Panc1 (cell line): ENCODE measurements at regions not wholly inside any gene's neighbourhood (a gene's known extent, or its start where the extent isn't known, plus 50 kb on each side); places are given as distances from the start of the nearest gene placed in this dataset.

Experiments
- ATAC-seq: fragments of 200-7000 bp; cut with Tn5 transposase; 2 replicates; pipeline ENCODE4 v1.9.1; 2020; ENCODE audit warnings: mild to moderate bottlenecking, moderate library complexity
- BruUV-seq: library from RNA; stranded (reverse); fragments of 400-500 nt; replicated peaks from 2 replicates; lab custom pipeline; 2021; lab: Mats Ljungman, UMichigan
- CTCF ChIA-PET: fragments of 300-600 bp; sonication (Branson Sonifier 250); formaldehyde crosslinking; loops from one replicate; lab custom pipeline; 2022; ENCODE audit warnings: antibody characterized with exemption; lab: Charles Lee
- POLR2A ChIA-PET: fragments of 300-600 bp; sonication (Branson Sonifier 250); formaldehyde crosslinking; loops from one replicate; lab custom pipeline; 2022; ENCODE audit warnings: antibody characterized with exemption; lab: Charles Lee
- DNase-seq: peaks from one replicate; pipeline ENCODE4 v3.0.0-alpha.2; 2010; ENCODE audit warnings: low read depth, low spot score
- H3K27ac ChIP-seq: 2 replicates; pipeline ENCODE4 v1.5.1; 2011; ENCODE audit warnings: mild to moderate bottlenecking, low read length, inconsistent platforms
- H3K27me3 ChIP-seq: fragments of 200-500 bp; sonication (Bioruptor generic); 2 replicates; pipeline ENCODE4 v1.6.0; 2014; ENCODE audit warnings: low read length, inconsistent platforms; ENCODE audit not compliant: control insufficient read depth, insufficient read depth
- H3K36me3 ChIP-seq: fragments of 200-500 bp; sonication (Bioruptor generic); 2 replicates; pipeline ENCODE4 v1.5.1; 2014; ENCODE audit warnings: inconsistent platforms, mild to moderate bottlenecking, low read length, moderate library complexity; ENCODE audit not compliant: control insufficient read depth, insufficient read depth
- H3K4me1 ChIP-seq: 2 replicates; pipeline ENCODE4 v1.5.1; 2011; ENCODE audit warnings: inconsistent platforms, mild to moderate bottlenecking, low read length, moderate library complexity; ENCODE audit not compliant: control insufficient read depth, insufficient read depth
- H3K4me3 ChIP-seq, 2 experiments: 2 replicates each; pipeline ENCODE4 v1.5.1; 2011 to 2012; ENCODE audit warnings: low read depth in 2 of 2, low read length in 2 of 2, mild to moderate bottlenecking in 2 of 2, inconsistent platforms in 1 of 2, moderate library complexity in 1 of 2
- H3K9me3 ChIP-seq: fragments of 200-500 bp; sonication (Bioruptor generic); 2 replicates; pipeline ENCODE4 v1.5.1; 2014; ENCODE audit warnings: low read depth, mild to moderate bottlenecking, inconsistent platforms, low read length, moderate library complexity; ENCODE audit not compliant: control insufficient read depth, insufficient read depth
- CTCF ChIP-seq: fragments of 450-650 bp; IDR thresholded peaks from 2 replicates; pipeline ENCODE4 v1.5.1; 2017; ENCODE audit warnings: mild to moderate bottlenecking
- POLR2AphosphoS5 ChIP-seq: IDR thresholded peaks from 2 replicates; pipeline ENCODE4 v1.6.1; 2012; ENCODE audit warnings: mild to moderate bottlenecking, low read depth, low read length, moderate library complexity
- REST ChIP-seq, 2 experiments: IDR thresholded peaks; 2 replicates each; pipeline ENCODE4 v1.6.1; 2011 to 2012; ENCODE audit warnings: low read depth in 2 of 2, control low read depth in 1 of 2, low read length in 1 of 2, mild to moderate bottlenecking in 1 of 2, moderate library complexity in 1 of 2; ENCODE audit not compliant: insufficient read depth in 1 of 2
- SIN3A ChIP-seq: IDR thresholded peaks from 2 replicates; pipeline ENCODE4 v1.6.1; 2012; ENCODE audit warnings: low read depth, mild to moderate bottlenecking, low read length, moderate library complexity, borderline replicate concordance; ENCODE audit not compliant: insufficient read depth
- TCF7L2 ChIP-seq: IDR thresholded peaks from 2 replicates; pipeline ENCODE4 v1.6.1; 2011; ENCODE audit warnings: mild to moderate bottlenecking, low read depth, low read length, inconsistent platforms
- in situ Hi-C: cut with HindIII; loops from 2 replicates; pipeline ENCODE4 v1.10.0; 2016; ENCODE audit warnings: low sequenced_read_pairs, low pct_unique_long_range_greater_than_20kb
- intact Hi-C: fragments of 100-400 bp; cut with micrococcal nuclease; formaldehyde crosslinking; loops from one replicate; pipeline ENCODE4 v1.10.0; 2022; ENCODE audit not compliant: unreplicated experiment

GRCh38 chr7:18287482-18287881, 208.1 kb upstream of the HDAC9 start:
- in situ Hi-C loops (no loop called here), intact Hi-C loops (no loop called here)
- Histone ChIP-seq H3K9me3 (no peaks in the 10 kb centered on the region), H3K27me3 (peaks cover 2% of the 10 kb centered on the region; the same call in 1 of the 2 replicates), H3K27ac (no peak overlapping the region), H3K4me3 (no peak overlapping the region), H3K4me1 (no peaks in the 10 kb centered on the region), H3K36me3 (no peaks in the 10 kb centered on the region)
- ATAC-seq = no peak
- POLR2A ChIA-PET = no interaction called here
- no peak for DNase-seq
- no TSS peak for BruUV-seq
- no peak for TF ChIP-seq CTCF
- no peak for TF ChIP-seq POLR2AphosphoS5
- TF ChIP-seq SIN3A = no peak
- TF ChIP-seq TCF7L2 = no peak
- no peak for TF ChIP-seq REST (IDR thresholded peaks at IDR 0.05; ENCODE audit: insufficient read depth in 1 of 2, low read depth in 2 of 2, low read length in 1 of 2)
- CTCF ChIA-PET = no interaction called here

- H3K9me3 ChIP-seq = no peaks in the 10 kb centered on the region
- H3K36me3 ChIP-seq = no peaks in the 10 kb centered on the region
- in situ Hi-C loops (no loop called here), intact Hi-C loops (no loop called here)
- no peak overlapping the region for H3K27ac ChIP-seq
- H3K4me1 ChIP-seq = no peaks in the 10 kb centered on the region
- no peak overlapping the region for H3K4me3 ChIP-seq
- no TSS peak for BruUV-seq
- ChIA-PET CTCF (no interaction called here), POLR2A (interaction anchor here (0.6 kb wide), 2 partner anchors 107 to 242 kb away, joined by 3 read pairs; no protein-coding TSS in a partner anchor)
- peaks cover 2% of the 10 kb centered on the region; the same call in 1 of the 2 replicates for H3K27me3 ChIP-seq
- DNase-seq = no peak
- ATAC-seq = no peak
- TF ChIP-seq POLR2AphosphoS5 (no peak), SIN3A (no peak)
Measured at GRCh38 chr7:18288322-18289037, 207.1 kb upstream of the HDAC9 start.

- Histone ChIP-seq H3K36me3 (no peaks in the 10 kb centered on the region), H3K27ac (no peak overlapping the region), H3K4me1 (no peaks in the 10 kb centered on the region), H3K4me3 (no peak overlapping the region), H3K9me3 (no peaks in the 10 kb centered on the region), H3K27me3 (peaks cover 2% of the 10 kb centered on the region; the same call in 1 of the 2 replicates)
- no TSS peak for BruUV-seq
- POLR2A ChIA-PET = interaction anchor here (0.6 to 0.7 kb wide), 2 partner anchors 191 to 486 kb away, joined by 4 to 5 read pairs; no protein-coding TSS in a partner anchor
- TF ChIP-seq SIN3A (no peak), TCF7L2 (no peak), REST (IDR thresholded peaks at IDR 0.05; ENCODE audit: insufficient read depth in 1 of 2, low read depth in 2 of 2, low read length in 1 of 2) (no peak), CTCF (no peak), POLR2AphosphoS5 (no peak)
- no peak for ATAC-seq
- intact Hi-C loops (no loop called here), in situ Hi-C loops (no loop called here)
- CTCF ChIA-PET = no interaction called here
- no peak for DNase-seq
Measured at GRCh38 chr7:18289788-18290187, 205.8 kb upstream of the HDAC9 start.
